ENCODE measurements at regions not wholly inside any gene's neighbourhood (a gene's known extent, or its start where the extent isn't known, plus 50 kb on each side); places are given as distances from the start of the nearest gene placed in this dataset.
A peak's percentile ranks its signal among the peaks of the same experiment; 100 is the strongest.
"Not testable (repeated sequence)": the region's sequence is repeated elsewhere in the genome, so short reads cannot be mapped to it uniquely, and the experiment has no call there.

DNA sequence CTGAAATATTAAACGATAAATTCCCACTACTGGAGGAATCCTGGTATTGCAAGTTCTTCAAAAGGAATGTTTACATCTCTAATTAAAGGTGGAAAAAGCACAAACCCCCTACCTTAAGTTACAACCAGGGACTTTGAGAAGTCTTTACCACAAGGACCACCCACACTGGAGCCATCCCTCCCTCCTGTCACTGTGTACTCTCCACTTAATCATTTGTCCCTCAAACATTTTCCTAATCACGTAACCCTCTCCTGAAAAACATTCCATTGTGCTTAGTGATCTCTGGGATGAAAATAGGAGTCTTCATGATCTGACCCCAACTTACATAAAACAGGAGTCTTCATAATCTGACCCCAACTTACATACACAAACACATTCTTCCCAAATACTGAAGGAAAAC lies 85.7 kb downstream of the SUCLG1 start:
- no peak for DNase-seq

DNA sequence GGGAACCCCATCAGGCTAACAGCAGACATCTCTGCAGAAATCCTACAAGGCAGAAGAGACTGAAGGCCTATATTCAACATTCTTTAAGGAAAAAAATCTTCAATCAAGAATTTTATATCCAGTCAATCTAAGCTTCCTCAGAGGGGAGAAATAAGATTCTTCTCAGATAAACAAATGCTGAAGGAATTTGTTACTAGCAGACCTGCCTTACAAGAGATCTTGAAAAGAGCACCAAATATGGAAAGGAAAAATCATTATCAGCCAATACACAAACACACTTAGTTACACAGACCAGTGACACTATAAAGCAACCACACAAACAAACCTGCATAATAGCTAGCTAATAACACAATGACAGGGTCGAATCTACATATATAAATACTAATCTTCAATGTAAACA lies 96.5 kb downstream of the SUCLG1 start:
- DNase-seq = no peak

GRCh38 chr2:84338069-84338468 lies 121.0 kb downstream of the SUCLG1 start:
- DNase-seq = no peak

- DNase-seq = no peak
Measured at GRCh38 chr2:84327645-84328249, 131.3 kb downstream of the SUCLG1 start.

GRCh38 chr2:84326831-84327432 lies 132.1 kb downstream of the SUCLG1 start:
- no peak for DNase-seq

GRCh38 chr2:84323890-84324289 lies 135.2 kb downstream of the SUCLG1 start:
- no peak for DNase-seq

GRCh38 chr2:84320940-84321339 lies 138.1 kb downstream of the SUCLG1 start:
- no peak for DNase-seq

- DNase-seq = no peak
Measured at GRCh38 chr2:84319581-84319980, 139.5 kb downstream of the SUCLG1 start.

GRCh38 chr2:84317135-84317534 lies 141.9 kb downstream of the SUCLG1 start:
- no peak for DNase-seq

- DNase-seq = peak; percentile 70
Measured at GRCh38 chr2:84314901-84315330, 144.2 kb downstream of the SUCLG1 start.

DNA sequence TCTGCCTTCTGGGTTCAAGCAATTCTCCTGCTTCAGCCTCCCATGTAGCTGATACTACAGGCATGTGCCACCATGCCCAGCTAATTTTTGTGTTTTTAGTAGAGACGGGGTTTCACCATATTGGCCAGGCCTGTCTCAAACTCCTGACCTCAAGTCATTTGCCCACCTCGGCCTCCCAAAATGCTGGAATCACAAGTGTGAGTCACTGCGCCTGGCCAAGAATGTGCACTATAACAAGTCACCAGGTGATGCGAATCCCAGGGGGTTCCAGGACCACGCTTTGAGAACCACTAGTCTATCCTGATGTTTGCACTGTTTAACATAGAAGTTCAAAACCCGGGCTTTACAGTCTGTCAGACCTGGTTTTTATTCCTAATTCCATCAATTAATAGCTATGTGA lies 144.8 kb downstream of the SUCLG1 start:
- DNase-seq = no peak

DNA sequence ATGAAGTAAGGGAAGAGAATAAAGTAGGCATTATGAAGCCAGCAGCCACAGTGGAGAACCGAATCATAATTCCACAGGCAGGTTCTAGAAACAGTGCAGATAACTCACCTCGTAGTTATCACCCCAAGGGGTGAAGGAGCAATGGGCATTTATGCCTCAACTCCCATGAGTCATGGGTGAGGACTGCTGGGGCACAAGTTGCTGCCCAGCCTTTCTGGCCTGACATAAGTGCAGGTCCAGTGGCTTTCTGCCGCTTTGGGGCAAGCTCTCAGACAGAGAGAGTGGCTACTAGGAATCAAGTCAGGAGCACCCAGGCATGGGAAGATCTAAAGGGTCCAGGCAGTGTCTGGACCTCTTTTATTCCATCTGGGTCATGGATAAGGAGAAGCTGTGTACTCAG lies 149.8 kb downstream of the SUCLG1 start:
- no peak for DNase-seq

GRCh38 chr2:84306361-84306760 lies 152.7 kb downstream of the SUCLG1 start:
- no peak for DNase-seq

DNA sequence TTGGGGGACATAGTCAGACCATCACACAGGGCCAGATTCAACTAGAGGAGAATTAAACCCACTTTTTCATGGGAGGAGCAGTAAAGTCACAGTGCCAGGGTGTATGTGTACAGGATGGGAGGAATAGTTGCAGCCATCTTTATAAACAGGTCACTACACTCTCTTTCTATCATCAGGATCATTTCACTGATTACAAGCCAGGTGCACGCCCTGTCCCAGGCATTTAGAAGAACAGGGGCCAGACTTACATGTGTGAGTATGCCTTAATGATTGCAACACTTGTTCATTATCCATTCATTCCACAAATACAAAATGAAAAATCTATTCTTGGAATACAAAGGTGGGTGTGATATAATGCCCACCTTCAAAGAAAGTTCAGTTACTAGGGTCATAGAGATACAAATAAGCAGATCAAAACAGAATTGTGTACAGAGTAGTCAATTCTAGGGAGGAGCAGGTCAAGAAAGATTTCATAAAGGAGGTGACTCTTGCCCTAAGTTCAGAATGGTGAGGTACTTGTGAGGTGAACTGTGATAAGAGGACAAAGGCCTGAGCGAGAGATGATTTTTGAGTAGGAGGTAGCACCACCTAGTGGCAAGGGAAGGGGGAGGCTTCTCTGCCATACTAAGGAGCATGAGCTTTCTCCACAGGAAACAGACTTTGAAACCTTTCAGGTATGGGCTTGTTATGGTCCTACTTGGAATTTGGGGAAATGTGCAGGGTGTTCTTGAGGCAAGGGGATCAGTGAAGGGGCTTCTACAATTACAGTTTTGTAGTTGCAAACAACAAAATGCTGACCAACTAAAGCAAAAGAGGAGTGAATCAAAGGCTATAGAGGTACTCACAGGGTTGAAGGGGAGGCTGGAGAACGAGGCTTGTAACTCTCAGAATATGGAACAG lies 156.3 kb downstream of the SUCLG1 start:
- DNase-seq = peak; percentile 55

GRCh38 chr2:84301717-84302116 lies 157.4 kb downstream of the SUCLG1 start:
- DNase-seq = no peak

- DNase-seq = no peak
Measured at GRCh38 chr2:84300696-84301029, 158.4 kb downstream of the SUCLG1 start.

DNA sequence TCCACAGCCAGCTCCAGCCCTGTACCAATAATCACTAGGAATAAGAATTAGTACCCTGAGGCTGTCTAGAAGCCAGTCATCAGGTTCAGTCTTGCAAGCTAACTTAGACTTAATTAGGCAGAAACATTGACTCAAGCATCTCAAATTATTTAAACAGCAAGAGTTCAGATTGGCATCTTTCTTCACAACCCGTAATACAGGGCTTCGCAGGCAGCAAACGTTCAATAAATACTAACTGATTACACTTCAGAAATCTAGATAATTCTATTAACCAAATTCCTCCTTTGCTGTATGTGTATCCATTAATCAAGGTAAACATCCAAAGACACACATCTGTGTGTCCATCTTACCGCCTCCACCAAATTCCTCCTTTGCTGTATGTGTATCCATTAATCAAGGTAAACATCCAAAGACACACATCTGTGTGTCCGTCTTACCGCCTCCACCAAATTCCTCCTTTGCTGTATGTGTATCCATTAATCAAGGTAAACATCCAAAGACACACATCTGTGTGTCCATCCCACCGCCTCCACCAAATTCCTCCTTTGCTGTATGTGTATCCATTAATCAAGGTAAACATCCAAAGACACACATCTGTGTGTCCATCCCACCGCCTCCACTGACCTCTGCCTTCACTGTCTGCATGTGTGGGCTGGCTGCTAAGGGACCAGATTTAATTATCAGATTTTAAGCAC lies 158.9 kb downstream of the SUCLG1 start:
- not testable (repeated sequence) for DNase-seq

GRCh38 chr2:84299211-84299775 lies 159.8 kb downstream of the SUCLG1 start:
- no peak for DNase-seq

DNA sequence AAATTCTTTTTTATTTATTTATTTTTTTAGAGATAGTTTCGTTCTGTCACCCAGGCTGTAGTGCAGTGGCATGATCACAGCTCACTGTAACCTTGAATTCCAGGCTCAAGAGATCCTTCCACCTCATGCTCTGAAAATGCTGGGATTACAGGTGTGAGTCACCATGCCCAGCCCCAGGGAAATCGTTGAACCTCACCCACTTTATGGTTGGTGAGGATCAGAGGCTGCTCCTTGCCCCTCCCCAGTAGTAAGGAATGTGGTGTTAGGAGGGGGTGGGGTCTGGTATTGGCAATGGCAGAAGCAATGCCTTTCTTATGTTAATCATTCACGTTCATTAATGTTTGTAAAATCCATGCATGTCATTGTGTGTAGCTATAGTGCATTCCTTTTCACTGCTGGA lies 161.9 kb downstream of the SUCLG1 start:
- no peak for DNase-seq

- DNase-seq = no peak
Measured at GRCh38 chr2:84293791-84294380, 165.2 kb downstream of the SUCLG1 start.

DNA sequence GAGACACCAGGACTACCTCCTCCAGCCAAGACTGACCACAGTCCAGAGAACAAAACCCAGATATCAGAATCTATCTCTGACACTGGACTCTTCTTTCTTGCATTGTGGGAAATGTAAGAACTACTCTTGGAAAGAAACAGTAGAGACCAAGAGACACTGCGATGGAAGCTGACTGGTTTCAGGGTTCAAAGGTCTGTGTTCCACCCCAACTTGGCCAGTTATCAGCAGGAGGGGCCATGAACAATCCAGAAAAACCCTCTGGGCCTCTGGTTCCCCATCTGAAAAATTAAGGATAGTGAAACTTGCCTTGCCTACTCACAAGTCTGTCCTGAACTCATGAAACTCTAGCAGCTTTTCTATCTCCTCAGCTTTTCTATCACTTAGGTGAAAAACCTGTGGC lies 166.5 kb downstream of the SUCLG1 start:
- no peak for DNase-seq

DNA sequence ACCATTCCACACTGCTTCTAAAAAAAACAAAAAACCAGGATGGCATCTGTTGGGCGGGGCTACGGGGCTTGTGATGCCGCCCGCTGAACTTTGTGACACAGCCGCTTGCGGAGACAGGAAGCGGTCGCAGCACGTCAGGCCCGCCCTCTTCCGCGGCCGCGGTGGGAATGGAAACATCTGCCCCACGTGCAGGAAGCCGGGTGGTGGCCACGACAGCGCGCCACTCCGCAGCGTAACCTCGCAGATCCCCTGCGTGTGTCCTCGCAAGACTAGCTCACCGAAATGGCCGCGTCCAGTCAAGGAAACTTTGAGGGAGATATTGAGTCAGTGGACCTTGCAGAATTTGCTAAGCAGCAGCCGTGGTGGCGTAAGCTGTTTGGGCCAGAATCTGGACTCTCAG lies 168.5 kb downstream of the SUCLG1 start:
- no peak for DNase-seq

DNA sequence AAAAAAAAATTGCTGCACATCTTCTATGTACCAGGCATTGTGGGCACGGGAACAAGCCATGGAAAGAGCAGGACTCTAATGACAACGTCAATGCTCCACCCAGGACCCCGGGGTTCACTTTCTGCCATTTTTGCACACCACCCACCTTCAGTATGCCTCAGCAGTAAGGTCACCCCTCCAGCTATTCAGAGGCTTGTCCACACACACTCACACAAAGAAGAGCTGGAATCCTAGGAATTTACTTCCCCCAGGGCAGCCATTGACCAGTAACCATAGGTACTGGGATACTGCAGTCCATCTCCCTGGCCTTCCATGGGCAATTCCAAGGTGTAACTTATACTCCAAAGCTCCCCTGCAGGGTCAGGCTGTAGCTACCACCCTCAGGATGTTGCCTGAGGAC lies 170.8 kb downstream of the SUCLG1 start:
- no peak for DNase-seq
